H1 (cell line): ENCODE measurements at regions not wholly inside any gene's neighbourhood (a gene's known extent, or its start where the extent isn't known, plus 50 kb on each side); places are given as distances from the start of the nearest gene placed in this dataset.

Experiments used
- CTCF ChIA-PET: fragments of 300-600 bp; sonication (Branson Sonifier 250); formaldehyde crosslinking; loops from one replicate; lab custom pipeline; 2021; ENCODE audit not compliant: partially characterized antibody; lab: Charles Lee
- POLR2A ChIA-PET: fragments of 300-600 bp; sonication (Branson Sonifier 250); formaldehyde crosslinking; loops from one replicate; lab custom pipeline; 2021; ENCODE audit warnings: inconsistent platforms; ENCODE audit not compliant: partially characterized antibody; lab: Charles Lee
- DNase-seq, 2 experiments: peaks; one replicate each; pipeline versions ENCODE4 v3.0.0 to v3.0.0-alpha.2; 2010 to 2022; ENCODE audit warnings: low spot score in 2 of 2, low read depth in 1 of 2, mixed read lengths in 1 of 2
- FAIRE-seq: peaks from 2 replicates; lab custom pipeline; 2011; peaks lifted over from hg19 to GRCh38; lab: Jason Lieb, UNC
- H2AFZ ChIP-seq: 2 replicates; pipeline ENCODE4 v1.8.1; 2012; ENCODE audit warnings: low read length, inconsistent platforms
- H2AK5ac ChIP-seq: 2 replicates; pipeline ENCODE4 v1.6.1; 2013; ENCODE audit warnings: low read depth, low read length
- H2BK120ac ChIP-seq: replicated peaks from 2 replicates; pipeline ENCODE3; 2013; ENCODE audit warnings: low read depth, low read length, inconsistent platforms
- H2BK12ac ChIP-seq: 2 replicates; pipeline ENCODE4 v1.6.1; 2013; ENCODE audit warnings: low read depth, low read length
- H2BK15ac ChIP-seq: 2 replicates; pipeline ENCODE4 v1.6.1; 2013; ENCODE audit warnings: low read length
- H2BK20ac ChIP-seq: 2 replicates; pipeline ENCODE4 v1.6.1; 2013; ENCODE audit warnings: low read length
- H2BK5ac ChIP-seq: 2 replicates; pipeline ENCODE4 v1.6.1; 2013; ENCODE audit warnings: low read depth, low read length
- H3K14ac ChIP-seq: 2 replicates; pipeline ENCODE4 v1.6.1; 2013; ENCODE audit warnings: inconsistent platforms; ENCODE audit not compliant: insufficient read length
- H3K18ac ChIP-seq: 2 replicates; pipeline ENCODE4 v1.6.1; 2013; ENCODE audit warnings: low read length; ENCODE audit errors: extremely low read depth
- H3K23ac ChIP-seq: 2 replicates; pipeline ENCODE4 v1.6.1; 2013; ENCODE audit warnings: inconsistent platforms; ENCODE audit not compliant: insufficient read length
- H3K23me2 ChIP-seq: 2 replicates; pipeline ENCODE4 v1.6.1; 2013; ENCODE audit warnings: low read depth, low read length
- H3K27ac ChIP-seq: 2 replicates; pipeline ENCODE4 v1.6.1; 2011; ENCODE audit warnings: low read depth, low read length, inconsistent platforms
- H3K27me3 ChIP-seq, 4 experiments: replicated peaks in 1 of 4; 1 replicate in 1 of 4; 2 replicates in 3 of 4; pipeline versions ENCODE4 v1.6.1 to v1.8.1; 2011 to 2013; ENCODE audit warnings: low read length in 3 of 4, mild to moderate bottlenecking in 3 of 4, inconsistent platforms in 2 of 4, mixed read lengths in 2 of 4, moderate library complexity in 1 of 4; ENCODE audit not compliant: control insufficient read depth in 3 of 4, insufficient read depth in 3 of 4; ENCODE audit errors: extremely low read depth in 1 of 4
- H3K36me3 ChIP-seq, 4 experiments: 2 replicates each; pipeline versions ENCODE4 v1.6.1 to v1.8.1; 2011 to 2013; ENCODE audit warnings: mild to moderate bottlenecking in 4 of 4, low read length in 3 of 4, moderate library complexity in 2 of 4, control low read depth in 1 of 4, inconsistent platforms in 1 of 4; ENCODE audit not compliant: insufficient read depth in 4 of 4, control insufficient read depth in 2 of 4
- H3K4ac ChIP-seq: replicated peaks from 2 replicates; pipeline ENCODE3; 2013; ENCODE audit warnings: low read length, low read depth, mixed read lengths, inconsistent platforms; ENCODE audit not compliant: insufficient read length
- H3K4me1 ChIP-seq, 4 experiments: replicated peaks in 1 of 4; 1 replicate in 1 of 4; 2 replicates in 3 of 4; pipeline versions ENCODE4 v1.6.1 to v1.8.1; 2011 to 2013; ENCODE audit warnings: low read length in 3 of 4, inconsistent platforms in 2 of 4, mixed read lengths in 1 of 4; ENCODE audit not compliant: insufficient read depth in 4 of 4, control insufficient read depth in 3 of 4
- H3K4me2 ChIP-seq, 2 experiments: 2 replicates each; pipeline versions ENCODE4 v1.6.1 to v1.8.1; 2011 to 2013; ENCODE audit warnings: low read depth in 2 of 2, low read length in 2 of 2, control low read depth in 1 of 2, inconsistent platforms in 1 of 2, mild to moderate bottlenecking in 1 of 2; ENCODE audit not compliant: insufficient read depth in 1 of 2
- H3K4me3 ChIP-seq, 4 experiments: fragments of 200-600, 300-600 bp in 1 of 4; sonication (generic), shearing (Covaris generic), sonication (Bioruptor Twin) in 1 of 4; 2 replicates each; pipeline versions ENCODE4 v1.5.1 to v1.8.1; 2011 to 2016; ENCODE audit warnings: low read length in 4 of 4, low read depth in 3 of 4, control low read depth in 2 of 4, inconsistent platforms in 2 of 4, mild to moderate bottlenecking in 2 of 4, mixed read lengths in 1 of 4, moderate library complexity in 1 of 4; ENCODE audit not compliant: insufficient read depth in 2 of 4; ENCODE audit errors: extremely low read depth in 1 of 4
- H3K56ac ChIP-seq: replicated peaks from 2 replicates; pipeline ENCODE3; 2013; ENCODE audit warnings: low read depth, mild to moderate bottlenecking, mixed read lengths, low read length, inconsistent platforms; ENCODE audit not compliant: insufficient read length
- H3K79me1 ChIP-seq: 2 replicates; pipeline ENCODE4 v1.6.1; 2013; ENCODE audit warnings: low read depth, low read length, control low read depth
- H3K79me2 ChIP-seq, 2 experiments: 2 replicates each; pipeline versions ENCODE4 v1.6.1 to v1.8.1; 2012 to 2013; ENCODE audit warnings: low read length in 2 of 2, mild to moderate bottlenecking in 2 of 2, inconsistent platforms in 1 of 2; ENCODE audit not compliant: insufficient read depth in 2 of 2, control insufficient read depth in 1 of 2
- H3K9ac ChIP-seq, 4 experiments: replicated peaks in 1 of 4; 1 replicate in 1 of 4; 2 replicates in 3 of 4; pipeline versions ENCODE4 v1.6.1 to v1.8.1; 2011 to 2013; ENCODE audit warnings: low read depth in 3 of 4, low read length in 3 of 4, control low read depth in 2 of 4, mild to moderate bottlenecking in 2 of 4, moderate library complexity in 2 of 4, inconsistent platforms in 1 of 4; ENCODE audit errors: extremely low read depth in 1 of 4
- H3K9me3 ChIP-seq, 2 experiments: 2 replicates each; pipeline versions ENCODE4 v1.6.1 to v1.8.1; 2012 to 2013; ENCODE audit warnings: mild to moderate bottlenecking in 2 of 2, moderate library complexity in 2 of 2, control low read depth in 1 of 2, inconsistent platforms in 1 of 2, low read depth in 1 of 2, low read length in 1 of 2, mixed read lengths in 1 of 2; ENCODE audit not compliant: insufficient read depth in 2 of 2
- H4K20me1 ChIP-seq, 2 experiments: replicated peaks in 1 of 2; 2 replicates each; pipeline versions ENCODE3 to v1.8.1; 2011 to 2013; ENCODE audit warnings: inconsistent platforms in 2 of 2, low read length in 2 of 2, mild to moderate bottlenecking in 1 of 2; ENCODE audit not compliant: insufficient read depth in 2 of 2, control insufficient read depth in 1 of 2
- H4K5ac ChIP-seq: 2 replicates; pipeline ENCODE4 v1.6.1; 2013; ENCODE audit warnings: low read length, low read depth, mixed read lengths, inconsistent platforms; ENCODE audit not compliant: insufficient read length
- H4K8ac ChIP-seq: 2 replicates; pipeline ENCODE4 v1.8.0; 2013; ENCODE audit warnings: mild to moderate bottlenecking, moderate library complexity, low read length, inconsistent platforms; ENCODE audit not compliant: insufficient read depth; ENCODE audit errors: extremely low read depth
- H4K91ac ChIP-seq: replicated peaks from 2 replicates; pipeline ENCODE3; 2013; ENCODE audit warnings: low read length, mixed read lengths, inconsistent platforms; ENCODE audit not compliant: insufficient read length
- CBX8 ChIP-seq: fragments of 300-800, 300-1000 bp; sonication (generic); IDR thresholded peaks from 2 replicates; pipeline ENCODE4 v1.7.1; 2016; ENCODE audit warnings: low read depth, low read length, borderline replicate concordance
- CTBP2 ChIP-seq: IDR thresholded peaks from 2 replicates; pipeline ENCODE4 v1.7.0; 2011; ENCODE audit warnings: borderline replicate concordance, mild to moderate bottlenecking, moderate library complexity, mixed read lengths, low read length; ENCODE audit not compliant: insufficient read depth, insufficient read length
- KDM1A ChIP-seq: fragments of 200-600, 300-600 bp; sonication (generic); IDR thresholded peaks from 2 replicates; pipeline ENCODE4 v1.7.1; 2016; ENCODE audit warnings: mild to moderate bottlenecking, low read length, borderline replicate concordance
- MAFK ChIP-seq: IDR thresholded peaks from 2 replicates; pipeline ENCODE4 v1.6.1; 2012; ENCODE audit warnings: low read depth, mild to moderate bottlenecking, improper control_type of control experiment, low read length
- RXRA ChIP-seq: IDR thresholded peaks from 2 replicates; pipeline ENCODE4 v1.6.1; 2011; ENCODE audit warnings: low read depth, mild to moderate bottlenecking, low read length, moderate library complexity; ENCODE audit not compliant: insufficient read depth
- SP1 ChIP-seq: IDR thresholded peaks from 2 replicates; pipeline ENCODE4 v1.6.1; 2011; ENCODE audit warnings: low read depth, low read length
- SP2 ChIP-seq: IDR thresholded peaks from 2 replicates; pipeline ENCODE4 v1.6.1; 2012; ENCODE audit warnings: mild to moderate bottlenecking, low read length, inconsistent platforms
- WGBS, 2 experiments: shearing (Covaris generic) in 1 of 2; methylation state at CpG; one replicate each; pipeline versions ENCODE4 v1.1.6 to v1.1.7; 2013 to 2015; ENCODE audit warnings: low lambda C conversion rate in 2 of 2, mixed read lengths in 2 of 2, inconsistent platforms in 1 of 2, low coverage in 1 of 2, missing lambda C conversion rate in 1 of 2; ENCODE audit not compliant: insufficient replicate concordance in 2 of 2, insufficient coverage in 1 of 2, insufficient read length in 1 of 2; ENCODE audit errors: extremely low coverage in 1 of 2, missing lambda C conversion rate in 1 of 2; 5-methylcytosine and 5-hydroxymethylcytosine counted together

DNA sequence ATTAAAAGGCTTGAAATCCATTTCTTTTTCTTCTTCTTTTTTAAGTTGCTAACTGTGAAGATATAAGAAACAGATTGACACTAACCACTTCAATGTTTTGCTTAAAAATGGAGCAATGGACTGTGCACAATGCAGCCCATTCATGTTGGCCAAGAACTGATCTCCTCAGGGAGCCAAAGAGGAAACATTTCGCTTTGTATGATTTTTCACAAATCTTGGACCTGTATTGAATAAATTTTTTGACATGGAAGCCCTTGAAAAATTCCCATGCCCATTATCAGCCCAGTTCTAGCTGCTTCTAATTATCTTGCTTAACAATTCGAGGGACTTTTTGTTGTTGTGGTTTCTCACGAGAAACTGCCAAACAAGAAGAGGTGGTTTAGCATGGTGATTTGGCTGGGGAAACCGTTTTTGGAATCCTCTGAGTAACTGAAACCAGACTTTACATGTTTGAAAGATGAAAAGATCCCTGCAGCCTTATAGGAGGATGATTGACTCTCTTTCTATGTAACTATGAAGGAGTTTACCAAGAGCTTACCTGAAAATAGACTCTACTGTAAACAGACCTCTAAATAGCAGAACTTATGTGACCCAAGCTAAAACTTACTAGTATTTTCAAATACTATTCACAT lies 1389.4 kb upstream of the GOT2 start:
- H4K5ac ChIP-seq: no peak overlapping the region
- ChIA-PET CTCF (no interaction called here), POLR2A (interaction anchor here (1.0 kb wide), 1 partner anchor 10 kb away, joined by 3 read pairs; no protein-coding TSS in a partner anchor)
- no peaks in the 10 kb centered on the region for H3K36me3 ChIP-seq
- no peak overlapping the region for H2BK20ac ChIP-seq
- H3K9ac ChIP-seq: no peak overlapping the region
- H3K4me3 ChIP-seq: no peak overlapping the region
- H2BK120ac ChIP-seq: no peak overlapping the region
- H4K91ac ChIP-seq: no peak overlapping the region
- H2AK5ac ChIP-seq: no peak overlapping the region
- TF ChIP-seq RXRA (no peak), CBX8 (no peak), MAFK (no peak), KDM1A (no peak), SP2 (no peak), SP1 (no peak), CTBP2 (no peak)
- H3K27me3 ChIP-seq: no peaks in the 10 kb centered on the region
- H3K23ac ChIP-seq: no peak overlapping the region
- no peak overlapping the region for H4K8ac ChIP-seq
- no peak overlapping the region for H2BK12ac ChIP-seq
- no peak overlapping the region for H3K27ac ChIP-seq
- H2BK15ac ChIP-seq: no peak overlapping the region
- H3K14ac ChIP-seq: no peak overlapping the region
- H2AFZ ChIP-seq: peak overlapping the region; percentile 18; the same call in 1 of the 2 replicates
- H3K9me3 ChIP-seq: no peaks in the 10 kb centered on the region
- H3K4ac ChIP-seq: no peak overlapping the region
- no peaks in the 10 kb centered on the region for H3K79me1 ChIP-seq
- H2BK5ac ChIP-seq: no peak overlapping the region
- DNase-seq: no peak
- no peak overlapping the region for H3K18ac ChIP-seq
- no peaks in the 10 kb centered on the region for H3K23me2 ChIP-seq
- no peaks in the 10 kb centered on the region; a peak in 1 of 7 replicates for H3K4me1 ChIP-seq
- H4K20me1 ChIP-seq: no peaks in the 10 kb centered on the region
- H3K4me2 ChIP-seq: no peak overlapping the region
- FAIRE-seq: no peak
- no peaks in the 10 kb centered on the region for H3K79me2 ChIP-seq
- no peak overlapping the region for H3K56ac ChIP-seq
- WGBS, 2 experiments: 93% methylated on average over 4 of the region's 4 CpGs; no CpG with 5 or more reads in 1 of the 2 experiments
